ENCODE measurements at regions not wholly inside any gene's neighbourhood (a gene's known extent, or its start where the extent isn't known, plus 50 kb on each side); places are given as distances from the start of the nearest gene placed in this dataset.
A peak's percentile ranks its signal among the peaks of the same experiment; 100 is the strongest.

GRCh38 chr17:12522336-12522735 is 143.4 kb upstream of the MYOCD start:
- POLR2A ChIA-PET = no interaction called here
- TF ChIP-seq, protein P1, sequence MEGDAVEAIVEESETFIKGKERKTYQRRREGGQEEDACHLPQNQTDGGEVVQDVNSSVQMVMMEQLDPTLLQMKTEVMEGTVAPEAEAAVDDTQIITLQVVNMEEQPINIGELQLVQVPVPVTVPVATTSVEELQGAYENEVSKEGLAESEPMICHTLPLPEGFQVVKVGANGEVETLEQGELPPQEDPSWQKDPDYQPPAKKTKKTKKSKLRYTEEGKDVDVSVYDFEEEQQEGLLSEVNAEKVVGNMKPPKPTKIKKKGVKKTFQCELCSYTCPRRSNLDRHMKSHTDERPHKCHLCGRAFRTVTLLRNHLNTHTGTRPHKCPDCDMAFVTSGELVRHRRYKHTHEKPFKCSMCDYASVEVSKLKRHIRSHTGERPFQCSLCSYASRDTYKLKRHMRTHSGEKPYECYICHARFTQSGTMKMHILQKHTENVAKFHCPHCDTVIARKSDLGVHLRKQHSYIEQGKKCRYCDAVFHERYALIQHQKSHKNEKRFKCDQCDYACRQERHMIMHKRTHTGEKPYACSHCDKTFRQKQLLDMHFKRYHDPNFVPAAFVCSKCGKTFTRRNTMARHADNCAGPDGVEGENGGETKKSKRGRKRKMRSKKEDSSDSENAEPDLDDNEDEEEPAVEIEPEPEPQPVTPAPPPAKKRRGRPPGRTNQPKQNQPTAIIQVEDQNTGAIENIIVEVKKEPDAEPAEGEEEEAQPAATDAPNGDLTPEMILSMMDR (IDR thresholded peaks at IDR 0.05; ENCODE audit: insufficient read depth, low read depth, low read length) = no peak
- no peak for DNase-seq (ENCODE audit: low read depth)
- Histone ChIP-seq H3K27me3 (ENCODE audit: control insufficient read depth, insufficient read depth, low read length) (no peaks in the 10 kb centered on the region), H3K4me3 (ENCODE audit: low read depth, low read length) (no peak overlapping the region), H3K36me3 (ENCODE audit: control insufficient read depth, insufficient read depth, low read length) (no peaks in the 10 kb centered on the region)
- CTCF ChIA-PET = interaction anchor here (0.7 to 5.3 kb wide), 3 partner anchors 9 to 23 kb away, joined by 3 to 23 read pairs (median 4); no protein-coding TSS in a partner anchor

GRCh38 chr17:12522743-12523183 is 142.9 kb upstream of the MYOCD start:
- Histone ChIP-seq H3K36me3 (ENCODE audit: control insufficient read depth, insufficient read depth, low read length) (no peaks in the 10 kb centered on the region), H3K27me3 (ENCODE audit: control insufficient read depth, insufficient read depth, low read length) (no peaks in the 10 kb centered on the region), H3K4me3 (ENCODE audit: low read depth, low read length) (no peak overlapping the region)
- peak; percentile 62 for DNase-seq (ENCODE audit: low read depth)
- CTCF ChIA-PET = interaction anchor here (0.7 to 5.3 kb wide), 3 partner anchors 9 to 22 kb away, joined by 3 to 23 read pairs (median 4); no protein-coding TSS in a partner anchor
- POLR2A ChIA-PET = no interaction called here
- TF ChIP-seq, protein P1 (IDR thresholded peaks at IDR 0.05; ENCODE audit: insufficient read depth, low read depth, low read length) = no peak

DNA sequence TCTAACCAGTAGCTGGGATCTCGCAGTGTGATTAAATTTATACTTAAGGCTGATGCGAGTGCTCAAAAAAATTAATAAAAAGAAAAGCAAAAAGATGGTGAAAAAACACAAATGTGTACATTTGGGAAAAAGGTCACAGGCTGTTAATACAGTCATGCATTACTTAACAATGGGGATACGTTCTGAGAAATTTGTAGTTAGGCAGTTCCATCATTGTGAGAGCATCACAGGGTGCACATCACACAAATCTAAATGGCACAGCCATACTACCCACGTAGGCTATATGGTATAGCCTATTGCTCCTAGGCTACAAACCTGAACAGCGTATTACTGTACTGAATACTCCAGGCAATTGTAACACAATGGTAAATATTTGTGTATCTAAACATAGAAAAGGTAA is 142.4 kb upstream of the MYOCD start:
- TF ChIP-seq, protein P1 (IDR thresholded peaks at IDR 0.05; ENCODE audit: insufficient read depth, low read depth, low read length) = no peak
- CTCF ChIA-PET = interaction anchor here (0.7 to 5.3 kb wide), 3 partner anchors 9 to 22 kb away, joined by 3 to 23 read pairs (median 4); no protein-coding TSS in a partner anchor
- POLR2A ChIA-PET = no interaction called here
- no peaks in the 10 kb centered on the region for H3K36me3 ChIP-seq (ENCODE audit: control insufficient read depth, insufficient read depth, low read length)
- no peak overlapping the region for H3K4me3 ChIP-seq (ENCODE audit: low read depth, low read length)
- H3K27me3 ChIP-seq (ENCODE audit: control insufficient read depth, insufficient read depth, low read length) = no peaks in the 10 kb centered on the region
- no peak for DNase-seq (ENCODE audit: low read depth)

- no peak for DNase-seq (ENCODE audit: low read depth)
- ChIA-PET CTCF (interaction anchor here (0.7 to 1.7 kb wide), 2 partner anchors 18 to 521 kb away, joined by 3 to 7 read pairs; no protein-coding TSS in a partner anchor), POLR2A (interaction anchor here (0.5 kb wide), 1 partner anchor 20 kb away, joined by 3 read pairs; no protein-coding TSS in a partner anchor)
Observed at GRCh38 chr17:12528036-12528435, 137.7 kb upstream of the MYOCD start.

GRCh38 chr17:12530161-12530560 is 135.5 kb upstream of the MYOCD start:
- H3K27me3 ChIP-seq (ENCODE audit: control insufficient read depth, insufficient read depth, low read length) = no peaks in the 10 kb centered on the region
- H3K36me3 ChIP-seq (ENCODE audit: control insufficient read depth, insufficient read depth, low read length) = no peaks in the 10 kb centered on the region
- ChIA-PET CTCF (interaction anchor here (0.5 to 0.7 kb wide), 2 partner anchors 13 to 16 kb away, joined by 3 read pairs; no protein-coding TSS in a partner anchor), POLR2A (no interaction called here)
- DNase-seq (ENCODE audit: low read depth) = no peak
- no peak overlapping the region for H3K4me3 ChIP-seq (ENCODE audit: low read depth, low read length)
- TF ChIP-seq, protein P1 (IDR thresholded peaks at IDR 0.05; ENCODE audit: insufficient read depth, low read depth, low read length) = no peak

More at GRCh38 chr17:12528036-12528435, 137.7 kb upstream of the MYOCD start:
- Histone ChIP-seq H3K27me3 (ENCODE audit: control insufficient read depth, insufficient read depth, low read length) (no peaks in the 10 kb centered on the region), H3K36me3 (ENCODE audit: control insufficient read depth, insufficient read depth, low read length) (no peaks in the 10 kb centered on the region), H3K4me3 (ENCODE audit: low read depth, low read length) (no peak overlapping the region)
- TF ChIP-seq, protein P1 (IDR thresholded peaks at IDR 0.05; ENCODE audit: insufficient read depth, low read depth, low read length) = no peak

Data from BJ (cell line).